OCI-LY7 (cell line): ENCODE measurements at regions not wholly inside any gene's neighbourhood (a gene's known extent, or its start where the extent isn't known, plus 50 kb on each side); places are given as distances from the start of the nearest gene placed in this dataset.

Source experiments
- BruUV-seq: library from RNA; stranded (reverse); fragments of 400-500 nt; replicated peaks from 2 replicates; lab custom pipeline; 2021; lab: Mats Ljungman, UMichigan
- CTCF ChIA-PET: fragments of 300-600 bp; sonication (Branson Sonifier 250); formaldehyde crosslinking; loops from one replicate; lab custom pipeline; 2022; ENCODE audit warnings: antibody characterized with exemption; ENCODE audit not compliant: unreplicated experiment; lab: Charles Lee
- POLR2A ChIA-PET: fragments of 300-600 bp; sonication (Branson Sonifier 250); formaldehyde crosslinking; loops from one replicate; lab custom pipeline; 2022; ENCODE audit warnings: antibody characterized with exemption; lab: Charles Lee
- DNase-seq: peaks from one replicate; pipeline ENCODE4 v3.0.0-alpha.2; 2015; ENCODE audit warnings: low spot score
- H2AFZ ChIP-seq: fragments of 200-600 bp; sonication (generic), shearing (Covaris generic); 2 replicates; pipeline ENCODE4 v1.6.1; 2014; ENCODE audit warnings: mild to moderate bottlenecking, antibody characterized with exemption, low read length, moderate library complexity
- H3K27ac ChIP-seq: fragments of 200-600 bp; sonication (generic); 2 replicates; pipeline ENCODE4 v1.5.1; 2014; ENCODE audit warnings: mixed run types, low read depth, mild to moderate bottlenecking, moderate library complexity, low read length, inconsistent platforms; ENCODE audit not compliant: poor library complexity, severe bottlenecking
- H3K36me3 ChIP-seq: fragments of 200-600 bp; sonication (generic); 2 replicates; pipeline ENCODE4 v1.6.1; 2014; ENCODE audit warnings: mild to moderate bottlenecking, antibody characterized with exemption, low read length, moderate library complexity, mixed read lengths; ENCODE audit not compliant: insufficient read depth
- H3K4me1 ChIP-seq: fragments of 200-600 bp; sonication (generic); 2 replicates; pipeline ENCODE4 v1.5.1; 2014; ENCODE audit warnings: mild to moderate bottlenecking, low read length; ENCODE audit not compliant: insufficient read depth, poor library complexity, severe bottlenecking
- H3K4me2 ChIP-seq: fragments of 200-600 bp; sonication (generic); 2 replicates; pipeline ENCODE4 v1.6.1; 2014; ENCODE audit warnings: mild to moderate bottlenecking, low read length
- H3K4me3 ChIP-seq: fragments of 200-600 bp; sonication (generic); 2 replicates; pipeline ENCODE4 v1.5.1; 2014; ENCODE audit warnings: mild to moderate bottlenecking, low read depth, low read length; ENCODE audit not compliant: poor library complexity, severe bottlenecking
- H3K79me2 ChIP-seq: fragments of 200-600 bp; sonication (generic); 2 replicates; pipeline ENCODE4 v1.6.1; 2016; ENCODE audit warnings: low read depth, mild to moderate bottlenecking, low read length, moderate library complexity, mixed read lengths; ENCODE audit not compliant: insufficient read depth
- H3K9me2 ChIP-seq: fragments of 200-600 bp; sonication (generic); 2 replicates; pipeline ENCODE4 v1.6.1; 2016; ENCODE audit warnings: mild to moderate bottlenecking, low read length, mixed read lengths; ENCODE audit not compliant: insufficient read depth
- H3K9me3 ChIP-seq: fragments of 200-600 bp; sonication (generic); 2 replicates; pipeline ENCODE4 v1.6.1; 2014; ENCODE audit warnings: mild to moderate bottlenecking, mixed run types, low read length, mixed read lengths
- H4K20me1 ChIP-seq: fragments of 200-600 bp; sonication (generic); 2 replicates; pipeline ENCODE4 v1.6.1; 2014; ENCODE audit warnings: mild to moderate bottlenecking, antibody characterized with exemption, low read length, moderate library complexity, mixed read lengths; ENCODE audit not compliant: insufficient read depth
- EZH2phosphoT487 ChIP-seq: fragments of 200-600 bp; sonication (generic); IDR thresholded peaks from 2 replicates; pipeline ENCODE4 v1.6.1; 2018; ENCODE audit warnings: low read depth, borderline replicate concordance, mild to moderate bottlenecking, mixed run types, antibody characterized with exemption, low read length, moderate library complexity, mixed read lengths
- intact Hi-C: fragments of 100-400 bp; cut with micrococcal nuclease; formaldehyde crosslinking; loops from one replicate; pipeline ENCODE4 v1.10.0; 2022; ENCODE audit not compliant: unreplicated experiment
- TF ChIP-seq, protein P1 (sequence below): fragments of 200-600 bp; sonication (generic); conservative IDR thresholded peaks from 2 replicates; pipeline ENCODE4 v1.5.1; 2014; ENCODE audit warnings: mild to moderate bottlenecking, antibody characterized with exemption, low read length, moderate library complexity, mixed read lengths

DNA sequence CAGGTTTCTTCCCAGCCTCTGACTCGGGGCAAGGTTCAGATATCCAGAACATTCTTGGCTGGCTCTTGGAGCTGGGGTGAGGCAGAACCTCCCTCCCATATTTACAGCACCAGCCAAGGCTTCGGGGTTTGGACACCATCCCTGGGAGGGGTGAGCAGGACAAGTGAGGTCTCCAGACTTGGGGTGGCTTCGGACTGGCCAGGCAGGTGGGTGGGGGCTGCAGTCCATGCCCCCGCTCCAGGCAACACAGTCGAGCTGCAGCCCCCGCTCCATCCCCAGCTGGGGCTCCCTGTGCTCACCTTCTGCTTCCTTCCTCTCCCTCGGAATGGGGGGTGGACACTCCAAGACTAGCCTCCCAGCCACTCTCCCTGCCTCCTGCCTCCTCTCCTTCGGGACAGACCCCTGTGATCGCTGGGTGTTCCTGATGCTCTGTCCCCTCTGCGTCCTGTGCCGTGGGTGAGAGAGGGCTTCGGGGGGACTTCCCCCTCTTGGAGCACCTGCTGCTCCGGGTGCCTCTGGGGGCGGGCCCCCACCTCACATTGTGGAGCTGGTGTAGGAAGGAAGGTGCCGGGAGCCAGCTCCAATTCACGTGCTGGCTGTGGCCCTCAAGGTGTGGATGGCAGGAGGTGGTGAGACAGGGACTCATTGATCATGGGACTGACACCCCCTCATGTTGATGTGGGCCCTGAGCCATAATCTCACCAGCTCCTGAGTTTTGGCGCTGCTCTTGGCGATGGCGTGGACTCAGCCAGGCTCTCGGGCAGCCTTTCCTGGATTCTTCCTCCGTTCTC is 189.2 kb downstream of the SEC14L1 start:
- Histone ChIP-seq H2AFZ (no peak overlapping the region), H3K4me2 (peak overlapping the region; percentile 5), H4K20me1 (no peaks in the 10 kb centered on the region), H3K79me2 (peaks cover 16% of the 10 kb centered on the region; the same call in 1 of the 2 replicates), H3K9me3 (no peaks in the 10 kb centered on the region), H3K36me3 (no peaks in the 10 kb centered on the region), H3K27ac (no peak overlapping the region), H3K9me2 (no peaks in the 10 kb centered on the region), H3K4me3 (no peak overlapping the region), H3K4me1 (peaks cover 100% of the 10 kb centered on the region)
- BruUV-seq: no TSS peak
- intact Hi-C loops: loop anchor here (5.0 to 10.0 kb wide), 4 partner anchors 112 to 535 kb away; no protein-coding TSS in a partner anchor
- no peak for DNase-seq
- TF ChIP-seq, protein P1, sequence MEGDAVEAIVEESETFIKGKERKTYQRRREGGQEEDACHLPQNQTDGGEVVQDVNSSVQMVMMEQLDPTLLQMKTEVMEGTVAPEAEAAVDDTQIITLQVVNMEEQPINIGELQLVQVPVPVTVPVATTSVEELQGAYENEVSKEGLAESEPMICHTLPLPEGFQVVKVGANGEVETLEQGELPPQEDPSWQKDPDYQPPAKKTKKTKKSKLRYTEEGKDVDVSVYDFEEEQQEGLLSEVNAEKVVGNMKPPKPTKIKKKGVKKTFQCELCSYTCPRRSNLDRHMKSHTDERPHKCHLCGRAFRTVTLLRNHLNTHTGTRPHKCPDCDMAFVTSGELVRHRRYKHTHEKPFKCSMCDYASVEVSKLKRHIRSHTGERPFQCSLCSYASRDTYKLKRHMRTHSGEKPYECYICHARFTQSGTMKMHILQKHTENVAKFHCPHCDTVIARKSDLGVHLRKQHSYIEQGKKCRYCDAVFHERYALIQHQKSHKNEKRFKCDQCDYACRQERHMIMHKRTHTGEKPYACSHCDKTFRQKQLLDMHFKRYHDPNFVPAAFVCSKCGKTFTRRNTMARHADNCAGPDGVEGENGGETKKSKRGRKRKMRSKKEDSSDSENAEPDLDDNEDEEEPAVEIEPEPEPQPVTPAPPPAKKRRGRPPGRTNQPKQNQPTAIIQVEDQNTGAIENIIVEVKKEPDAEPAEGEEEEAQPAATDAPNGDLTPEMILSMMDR: no peak
- no peak for TF ChIP-seq EZH2phosphoT487
- POLR2A ChIA-PET: interaction anchor here (0.5 to 0.6 kb wide), 2 partner anchors 529 to 575 kb away, joined by 3 to 6 read pairs; no protein-coding TSS in a partner anchor
- CTCF ChIA-PET: interaction anchor here (0.6 to 3.1 kb wide), 3 partner anchors 13 to 100 kb away, joined by 3 to 11 read pairs (median 4); no protein-coding TSS in a partner anchor

DNA sequence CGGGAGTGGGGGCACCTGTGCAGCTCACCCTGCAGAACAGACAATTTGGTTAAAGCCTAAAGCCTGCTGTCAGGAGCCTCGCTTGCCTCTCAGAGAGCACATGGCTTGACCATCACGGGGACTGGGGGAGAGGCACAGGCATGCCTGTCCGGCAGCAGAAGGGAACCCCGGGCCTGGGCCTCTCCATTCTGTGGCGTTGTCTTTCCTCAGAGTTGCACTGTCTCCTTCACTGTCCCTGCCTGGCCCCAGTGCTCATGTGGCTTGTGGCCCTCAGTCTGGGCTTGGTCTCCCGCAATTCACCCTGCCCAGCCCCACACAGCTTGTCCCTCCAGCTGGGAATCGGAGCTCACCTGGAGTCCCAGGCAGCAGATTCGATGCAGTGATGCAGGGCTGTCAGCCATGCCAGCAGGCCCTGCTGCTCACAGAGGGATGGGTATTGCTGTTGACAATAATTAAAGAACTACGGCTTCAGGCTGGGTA is 189.9 kb downstream of the SEC14L1 start:
- Histone ChIP-seq H3K4me3 (no peak overlapping the region), H3K4me2 (peak overlapping the region; percentile 5; the same call in 1 of the 2 replicates), H3K9me2 (no peaks in the 10 kb centered on the region), H3K9me3 (no peaks in the 10 kb centered on the region), H3K36me3 (no peaks in the 10 kb centered on the region), H2AFZ (no peak overlapping the region), H3K4me1 (peaks cover 93% of the 10 kb centered on the region), H3K79me2 (peaks cover 17% of the 10 kb centered on the region; the same call in 1 of the 2 replicates), H3K27ac (no peak overlapping the region), H4K20me1 (no peaks in the 10 kb centered on the region)
- intact Hi-C loops: loop anchor here (1.0 to 5.0 kb wide), 6 partner anchors 44 to 165 kb away; no protein-coding TSS in a partner anchor
- ChIA-PET POLR2A (interaction anchor here (0.5 to 1.3 kb wide), 2 partner anchors 16 to 110 kb away, joined by 3 read pairs; no protein-coding TSS in a partner anchor), CTCF (interaction anchor here (0.6 to 3.1 kb wide), 2 partner anchors 12 to 99 kb away, joined by 3 to 11 read pairs; no protein-coding TSS in a partner anchor)
- DNase-seq: no peak
- no peak for TF ChIP-seq EZH2phosphoT487
- TF ChIP-seq, protein P1: no peak
- BruUV-seq: no TSS peak
